T-helper 2 cell treated with Interferon-gamma antibody and Interleukin-4, amounts not matched to agents 5 μg/mL and 100 μg/mL, for 36 hours (primary cell): ENCODE measurements at regions not wholly inside any gene's neighbourhood (a gene's known extent, or its start where the extent isn't known, plus 50 kb on each side); places are given as distances from the start of the nearest gene placed in this dataset.

ENCODE experiments used
- DNase-seq: peaks from one replicate; pipeline ENCODE4 v3.0.0; 2021; ENCODE audit warnings: low spot score
- H3K27ac Mint-ChIP-seq: one replicate; pipeline ENCODE4 v1.8.0; 2021; ENCODE audit warnings: mild to moderate bottlenecking, mixed read lengths
- H3K27me3 Mint-ChIP-seq: one replicate; pipeline ENCODE4 v1.8.0; 2021; ENCODE audit warnings: low read depth, mixed read lengths
- H3K36me3 Mint-ChIP-seq: one replicate; pipeline ENCODE4 v1.8.0; 2021; ENCODE audit warnings: low read depth, mixed read lengths
- H3K4me1 Mint-ChIP-seq: one replicate; pipeline ENCODE4 v1.8.0; 2021; ENCODE audit warnings: low read depth, mixed read lengths
- H3K4me3 Mint-ChIP-seq: one replicate; pipeline ENCODE4 v1.8.0; 2022; ENCODE audit warnings: mild to moderate bottlenecking, moderate library complexity, mixed read lengths
- H3K9me3 Mint-ChIP-seq: one replicate; pipeline ENCODE4 v1.8.0; 2021; ENCODE audit warnings: mixed read lengths

DNA sequence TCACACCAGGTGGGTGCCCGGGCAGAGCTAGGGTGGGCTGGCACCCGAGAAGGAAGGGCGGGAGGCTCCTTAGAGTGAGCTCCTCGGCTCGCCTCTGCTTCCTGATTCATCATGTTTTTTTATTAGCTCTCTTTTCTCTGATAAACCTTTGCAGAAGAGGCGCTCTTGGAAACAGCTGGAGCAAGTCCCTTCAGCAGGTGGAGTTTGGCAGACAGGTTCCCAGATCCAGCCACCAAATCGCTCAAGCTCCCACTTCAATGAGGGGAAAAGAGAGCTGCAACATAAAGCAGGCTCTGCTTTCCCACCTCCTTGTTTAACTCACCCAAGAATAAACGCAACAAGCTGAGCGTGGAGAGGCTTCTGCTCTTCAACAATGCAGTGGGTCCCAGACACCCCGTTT, 244.8 kb downstream of the TSHZ3 start:
- DNase-seq = no peak
- Mint-ChIP-seq H3K9me3 (no peaks in the 10 kb centered on the region), H3K4me1 (peaks cover 4% of the 10 kb centered on the region), H3K36me3 (no peaks in the 10 kb centered on the region), H3K4me3 (no peak overlapping the region), H3K27me3 (no peaks in the 10 kb centered on the region), H3K27ac (no peak overlapping the region)

DNA sequence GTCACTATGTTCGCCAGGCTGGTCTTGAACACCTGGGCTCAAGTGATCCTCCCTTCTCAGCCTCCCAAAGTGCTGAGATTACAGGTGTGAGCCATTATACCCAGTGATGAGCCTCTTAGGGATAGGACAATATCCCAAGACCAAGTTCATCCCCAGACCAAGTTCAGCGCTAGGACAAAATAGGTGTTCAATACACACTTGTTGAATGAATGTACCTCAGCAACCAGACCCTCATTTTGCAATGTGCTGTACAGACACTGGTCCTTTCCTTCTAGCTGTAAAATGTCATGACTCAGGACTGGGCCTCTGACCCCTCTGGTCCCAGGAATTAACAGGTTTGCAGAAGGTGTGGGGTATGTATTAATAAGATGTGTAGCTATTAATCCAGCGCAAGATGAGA, 246.0 kb downstream of the TSHZ3 start:
- no peaks in the 10 kb centered on the region for H3K4me1 Mint-ChIP-seq
- H3K9me3 Mint-ChIP-seq = no peaks in the 10 kb centered on the region
- H3K27me3 Mint-ChIP-seq = no peaks in the 10 kb centered on the region
- H3K36me3 Mint-ChIP-seq = no peaks in the 10 kb centered on the region
- no peak for DNase-seq
- no peak overlapping the region for H3K27ac Mint-ChIP-seq
- no peak overlapping the region for H3K4me3 Mint-ChIP-seq

DNA sequence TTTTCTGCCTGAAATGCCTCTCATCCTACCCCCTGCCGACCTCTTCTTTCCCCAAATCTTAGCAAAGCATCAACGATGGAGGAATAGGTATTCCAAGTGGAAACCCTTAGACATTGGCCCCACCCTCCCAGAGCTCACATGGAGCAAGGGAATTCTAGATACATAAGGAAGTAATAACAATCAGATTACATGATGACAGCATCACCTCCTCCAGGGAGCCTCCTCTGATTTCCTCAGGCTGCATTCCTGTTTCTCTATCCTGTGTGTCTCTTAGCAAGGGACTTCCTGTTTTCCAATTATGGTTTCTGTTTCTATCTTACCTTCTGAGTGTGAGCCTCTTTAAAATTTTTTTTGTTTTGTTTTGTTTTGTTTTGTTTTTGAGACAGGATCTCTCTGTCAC, 246.6 kb downstream of the TSHZ3 start:
- no peak for DNase-seq
- H3K4me3 Mint-ChIP-seq = no peak overlapping the region
- no peaks in the 10 kb centered on the region for H3K36me3 Mint-ChIP-seq
- no peaks in the 10 kb centered on the region for H3K4me1 Mint-ChIP-seq
- H3K27ac Mint-ChIP-seq = no peak overlapping the region
- no peaks in the 10 kb centered on the region for H3K27me3 Mint-ChIP-seq
- no peaks in the 10 kb centered on the region for H3K9me3 Mint-ChIP-seq

GRCh38 chr19:31100981-31101380, 248.3 kb downstream of the TSHZ3 start:
- H3K4me1 Mint-ChIP-seq = no peaks in the 10 kb centered on the region
- H3K27me3 Mint-ChIP-seq = no peaks in the 10 kb centered on the region
- H3K9me3 Mint-ChIP-seq = no peaks in the 10 kb centered on the region
- H3K4me3 Mint-ChIP-seq = no peak overlapping the region
- no peak overlapping the region for H3K27ac Mint-ChIP-seq
- no peaks in the 10 kb centered on the region for H3K36me3 Mint-ChIP-seq
- DNase-seq = no peak

- H3K4me3 Mint-ChIP-seq = no peak overlapping the region
- no peaks in the 10 kb centered on the region for H3K36me3 Mint-ChIP-seq
- H3K4me1 Mint-ChIP-seq = no peaks in the 10 kb centered on the region
- DNase-seq = no peak
- H3K27me3 Mint-ChIP-seq = no peaks in the 10 kb centered on the region
- H3K9me3 Mint-ChIP-seq = no peaks in the 10 kb centered on the region
- no peak overlapping the region for H3K27ac Mint-ChIP-seq
Observed at GRCh38 chr19:31100206-31100590, 249.0 kb downstream of the TSHZ3 start.

GRCh38 chr19:31099515-31100205, 249.6 kb downstream of the TSHZ3 start:
- H3K27ac Mint-ChIP-seq = no peak overlapping the region
- no peaks in the 10 kb centered on the region for H3K27me3 Mint-ChIP-seq
- no peaks in the 10 kb centered on the region for H3K9me3 Mint-ChIP-seq
- no peak for DNase-seq
- no peak overlapping the region for H3K4me3 Mint-ChIP-seq
- H3K4me1 Mint-ChIP-seq = no peaks in the 10 kb centered on the region
- no peaks in the 10 kb centered on the region for H3K36me3 Mint-ChIP-seq

DNA sequence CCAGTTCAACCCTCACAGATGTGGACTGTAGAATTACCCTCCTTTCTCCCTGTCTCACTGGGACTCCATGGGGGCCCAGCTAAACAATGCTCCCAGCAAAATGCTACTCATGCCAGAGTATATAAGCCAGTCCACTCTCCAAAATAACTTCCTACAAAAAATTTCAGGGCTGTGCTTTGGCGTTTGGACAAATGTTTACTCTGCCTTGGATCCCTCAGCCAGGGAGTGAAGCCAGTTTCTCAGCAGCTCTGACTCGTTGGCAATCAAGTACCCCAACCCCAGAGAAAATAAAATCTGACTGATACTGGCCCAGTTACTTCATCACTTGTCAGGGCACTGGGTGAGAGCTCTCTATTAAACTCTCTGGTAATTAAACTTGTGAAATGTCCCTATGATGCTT, 250.4 kb downstream of the TSHZ3 start:
- Mint-ChIP-seq H3K4me3 (no peak overlapping the region), H3K9me3 (no peaks in the 10 kb centered on the region), H3K4me1 (no peaks in the 10 kb centered on the region), H3K27ac (no peak overlapping the region), H3K27me3 (no peaks in the 10 kb centered on the region), H3K36me3 (no peaks in the 10 kb centered on the region)
- DNase-seq = no peak

DNA sequence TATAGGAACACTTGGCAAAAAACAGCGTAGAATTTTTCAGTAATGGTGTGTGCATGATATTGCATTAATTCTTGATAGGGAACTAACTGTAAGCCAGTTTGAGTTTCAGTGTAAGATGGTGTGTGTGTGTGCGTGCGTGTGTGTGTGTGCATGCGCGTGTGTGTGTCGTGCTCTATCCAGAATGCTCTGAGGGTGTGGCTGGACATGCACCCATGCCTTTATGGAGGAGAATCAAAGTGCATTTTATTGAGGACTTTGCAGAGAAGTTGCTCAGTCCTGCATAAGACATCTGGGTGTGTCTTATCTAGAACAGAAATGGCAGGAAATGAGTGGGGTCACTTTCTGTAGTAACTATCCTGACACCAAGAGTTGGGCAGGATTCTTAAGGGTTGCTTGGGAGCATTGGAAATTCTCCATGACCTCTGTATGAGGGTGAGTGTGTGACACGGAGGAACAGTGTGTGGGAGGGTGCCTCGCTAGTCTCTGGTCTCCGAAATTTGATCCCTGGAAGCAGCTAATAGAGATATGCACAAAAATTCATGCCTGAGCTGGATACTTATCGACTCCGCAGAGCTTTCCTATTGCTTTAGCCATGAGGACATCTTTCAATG, 252.2 kb downstream of the TSHZ3 start:
- Mint-ChIP-seq H3K9me3 (no peaks in the 10 kb centered on the region), H3K4me3 (no peak overlapping the region), H3K27me3 (no peaks in the 10 kb centered on the region), H3K4me1 (no peaks in the 10 kb centered on the region), H3K36me3 (no peaks in the 10 kb centered on the region), H3K27ac (no peak overlapping the region)
- no peak for DNase-seq

- Mint-ChIP-seq H3K9me3 (no peaks in the 10 kb centered on the region), H3K36me3 (no peaks in the 10 kb centered on the region), H3K4me1 (no peaks in the 10 kb centered on the region), H3K4me3 (no peak overlapping the region), H3K27ac (no peak overlapping the region), H3K27me3 (no peaks in the 10 kb centered on the region)
- DNase-seq = no peak
Observed at GRCh38 chr19:31096062-31096830, 253.0 kb downstream of the TSHZ3 start.

DNA sequence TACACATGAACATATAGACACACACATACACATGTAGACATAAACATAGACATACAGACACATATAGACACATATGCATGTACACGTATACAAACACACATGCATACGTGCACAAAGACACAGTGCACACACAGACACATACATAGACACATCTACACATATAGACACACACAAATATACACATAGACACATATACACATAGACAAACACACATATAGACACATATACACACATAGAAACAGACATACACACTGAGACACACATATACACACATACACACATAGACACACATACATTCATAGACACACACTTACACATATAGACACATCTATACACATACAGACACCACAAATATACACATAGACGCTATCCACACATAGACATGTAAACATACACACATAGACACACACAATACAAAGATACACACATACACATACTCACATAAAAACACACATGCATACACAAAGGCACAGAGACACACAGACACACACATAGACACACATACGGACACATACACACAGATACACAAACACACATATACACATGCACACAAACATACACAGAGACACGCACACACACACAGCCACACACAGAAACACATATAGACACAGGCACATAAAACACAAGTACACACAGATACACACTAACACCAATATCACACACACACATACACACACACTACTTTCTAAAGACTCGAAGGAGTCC, 254.0 kb downstream of the TSHZ3 start:
- DNase-seq = no peak
- Mint-ChIP-seq H3K4me1 (no peaks in the 10 kb centered on the region), H3K4me3 (no peak overlapping the region), H3K9me3 (no peaks in the 10 kb centered on the region), H3K27ac (no peak overlapping the region), H3K27me3 (no peaks in the 10 kb centered on the region), H3K36me3 (no peaks in the 10 kb centered on the region)

- Mint-ChIP-seq H3K4me1 (no peaks in the 10 kb centered on the region), H3K36me3 (no peaks in the 10 kb centered on the region), H3K27me3 (no peaks in the 10 kb centered on the region), H3K4me3 (no peak overlapping the region), H3K9me3 (no peaks in the 10 kb centered on the region), H3K27ac (no peak overlapping the region)
- no peak for DNase-seq
Observed at GRCh38 chr19:31092274-31092673, 257.0 kb downstream of the TSHZ3 start.

DNA sequence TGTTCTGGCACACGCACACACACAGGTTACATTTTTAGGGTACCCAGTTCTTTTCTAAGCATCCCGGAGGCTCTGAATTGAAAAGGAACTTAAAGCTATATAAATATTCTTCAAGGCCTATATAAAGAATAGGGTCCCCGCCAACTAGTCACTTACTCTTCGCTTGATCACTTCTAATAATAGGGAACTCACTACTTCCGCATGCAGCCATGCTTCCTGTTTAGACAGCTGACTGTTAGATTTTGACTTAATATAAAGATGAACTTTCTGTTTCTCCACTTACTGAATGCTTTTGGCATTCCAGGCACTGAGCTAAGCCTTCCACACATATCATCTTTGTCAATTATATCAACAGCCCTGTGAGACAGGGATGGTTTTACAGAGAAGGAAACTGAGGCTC, 259.6 kb downstream of the TSHZ3 start:
- Mint-ChIP-seq H3K4me1 (no peaks in the 10 kb centered on the region), H3K27ac (no peak overlapping the region), H3K27me3 (no peaks in the 10 kb centered on the region), H3K4me3 (no peak overlapping the region), H3K36me3 (no peaks in the 10 kb centered on the region), H3K9me3 (no peaks in the 10 kb centered on the region)
- DNase-seq = no peak

GRCh38 chr19:31085125-31085524, 264.1 kb downstream of the TSHZ3 start:
- no peak overlapping the region for H3K4me3 Mint-ChIP-seq
- no peak for DNase-seq
- no peaks in the 10 kb centered on the region for H3K9me3 Mint-ChIP-seq
- H3K36me3 Mint-ChIP-seq = no peaks in the 10 kb centered on the region
- H3K27me3 Mint-ChIP-seq = no peaks in the 10 kb centered on the region
- no peak overlapping the region for H3K27ac Mint-ChIP-seq
- H3K4me1 Mint-ChIP-seq = no peaks in the 10 kb centered on the region

- H3K4me3 Mint-ChIP-seq = no peak overlapping the region
- H3K27me3 Mint-ChIP-seq = no peaks in the 10 kb centered on the region
- no peaks in the 10 kb centered on the region for H3K9me3 Mint-ChIP-seq
- H3K36me3 Mint-ChIP-seq = no peaks in the 10 kb centered on the region
- DNase-seq = no peak
- no peak overlapping the region for H3K27ac Mint-ChIP-seq
- no peaks in the 10 kb centered on the region for H3K4me1 Mint-ChIP-seq
Observed at GRCh38 chr19:31083105-31083504, 266.1 kb downstream of the TSHZ3 start.
